H9 (cell line): ENCODE measurements at regions not wholly inside any gene's neighbourhood (a gene's known extent, or its start where the extent isn't known, plus 50 kb on each side); places are given as distances from the start of the nearest gene placed in this dataset.

Experiments
- DNase-seq: peaks from one replicate; pipeline ENCODE4 v3.0.0-alpha.2; 2017
- H2AFZ ChIP-seq: one replicate; pipeline ENCODE4 v1.6.1; 2013; ENCODE audit warnings: mild to moderate bottlenecking, low read length, control low read depth, moderate library complexity
- H2AK5ac ChIP-seq: 2 replicates; pipeline ENCODE4 v1.6.1; 2013; ENCODE audit warnings: low read length, control low read depth, mixed read lengths; ENCODE audit not compliant: insufficient read length
- H2BK120ac ChIP-seq: one replicate; pipeline ENCODE4 v1.6.1; 2013; ENCODE audit warnings: low read depth, mild to moderate bottlenecking, low read length, control low read depth, inconsistent platforms; ENCODE audit not compliant: poor library complexity, severe bottlenecking
- H2BK12ac ChIP-seq: 2 replicates; pipeline ENCODE4 v1.6.1; 2013; ENCODE audit warnings: low read length, control low read depth, mixed read lengths, low read depth; ENCODE audit not compliant: insufficient read length
- H2BK15ac ChIP-seq: 2 replicates; pipeline ENCODE4 v1.6.1; 2013; ENCODE audit warnings: low read depth, low read length, control low read depth
- H2BK20ac ChIP-seq: one replicate; pipeline ENCODE4 v1.6.1; 2013; ENCODE audit warnings: low read depth, mild to moderate bottlenecking, low read length, control low read depth, inconsistent platforms; ENCODE audit not compliant: poor library complexity, severe bottlenecking
- H2BK5ac ChIP-seq: 2 replicates; pipeline ENCODE4 v1.6.1; 2013; ENCODE audit warnings: low read length, control low read depth, mixed read lengths; ENCODE audit not compliant: insufficient read length
- H3K14ac ChIP-seq: 2 replicates; pipeline ENCODE4 v1.6.1; 2013; ENCODE audit warnings: low read length, control low read depth; ENCODE audit not compliant: insufficient read depth
- H3K18ac ChIP-seq: 2 replicates; pipeline ENCODE4 v1.6.1; 2013; ENCODE audit warnings: low read depth, mild to moderate bottlenecking, mixed read lengths, low read length, control low read depth; ENCODE audit not compliant: insufficient read length
- H3K23ac ChIP-seq: 2 replicates; pipeline ENCODE4 v1.6.1; 2013; ENCODE audit warnings: low read length, control low read depth, mixed read lengths, low read depth; ENCODE audit not compliant: insufficient read length
- H3K23me2 ChIP-seq: 2 replicates; pipeline ENCODE4 v1.6.1; 2013; ENCODE audit warnings: low read depth, mild to moderate bottlenecking, mixed read lengths, low read length, control low read depth; ENCODE audit not compliant: insufficient read length, poor library complexity, severe bottlenecking
- H3K27ac ChIP-seq: 2 replicates; pipeline ENCODE4 v1.5.1; 2013; ENCODE audit warnings: low read length, control low read depth, mixed read lengths, low read depth; ENCODE audit not compliant: insufficient read length
- H3K27me3 ChIP-seq: 2 replicates; pipeline ENCODE4 v1.6.1; 2013; ENCODE audit warnings: low read length, control low read depth, inconsistent platforms; ENCODE audit not compliant: insufficient read depth
- H3K4ac ChIP-seq: 2 replicates; pipeline ENCODE4 v1.6.1; 2013; ENCODE audit warnings: low read depth, mild to moderate bottlenecking, control low read depth, inconsistent platforms, low read length, moderate library complexity
- H3K4me1 ChIP-seq: 2 replicates; pipeline ENCODE4 v1.6.1; 2013; ENCODE audit warnings: low read length, control low read depth, inconsistent platforms; ENCODE audit not compliant: insufficient read depth
- H3K4me2 ChIP-seq: 2 replicates; pipeline ENCODE4 v1.6.1; 2013; ENCODE audit warnings: low read length, control low read depth, mixed read lengths; ENCODE audit not compliant: insufficient read length, insufficient read depth
- H3K56ac ChIP-seq: 2 replicates; pipeline ENCODE4 v1.6.1; 2013; ENCODE audit warnings: low read depth, mild to moderate bottlenecking, mixed read lengths, low read length, control low read depth; ENCODE audit not compliant: insufficient read length
- H3K79me1 ChIP-seq: 2 replicates; pipeline ENCODE4 v1.6.1; 2013; ENCODE audit warnings: low read depth, mild to moderate bottlenecking, moderate library complexity, low read length, control low read depth, inconsistent platforms; ENCODE audit not compliant: insufficient read depth, poor library complexity, severe bottlenecking
- H3K79me2 ChIP-seq: 2 replicates; pipeline ENCODE4 v1.6.1; 2013; ENCODE audit warnings: low read length, control low read depth, inconsistent platforms; ENCODE audit not compliant: insufficient read depth
- H3K9ac ChIP-seq: 2 replicates; pipeline ENCODE4 v1.6.1; 2013; ENCODE audit warnings: low read length, control low read depth, mixed read lengths; ENCODE audit not compliant: insufficient read length; ENCODE audit errors: extremely low read depth
- H3K9me3 ChIP-seq: one replicate; pipeline ENCODE4 v1.6.1; 2013; ENCODE audit warnings: low read depth, low read length, inconsistent platforms; ENCODE audit not compliant: control insufficient read depth
- H3T11ph ChIP-seq: one replicate; pipeline ENCODE4 v1.6.1; 2013; ENCODE audit warnings: mild to moderate bottlenecking, low read length, control low read depth, inconsistent platforms
- H4K20me1 ChIP-seq: one replicate; pipeline ENCODE4 v1.6.1; 2013; ENCODE audit not compliant: control insufficient read depth, insufficient read length, insufficient read depth
- H4K5ac ChIP-seq: 2 replicates; pipeline ENCODE4 v1.6.1; 2013; ENCODE audit warnings: low read depth, mild to moderate bottlenecking, mixed read lengths, low read length, control low read depth; ENCODE audit not compliant: insufficient read length
- H4K8ac ChIP-seq: replicated peaks from 2 replicates; pipeline ENCODE4 v1.6.1; 2013; ENCODE audit warnings: low read length, control low read depth, mixed read lengths, low read depth; ENCODE audit not compliant: insufficient read length
- H4K91ac ChIP-seq: 2 replicates; pipeline ENCODE4 v1.6.1; 2013; ENCODE audit warnings: low read depth, mild to moderate bottlenecking, moderate library complexity, mixed read lengths, low read length, control low read depth; ENCODE audit not compliant: insufficient read length
- H3K27ac Mint-ChIP-seq, 3 experiments: 2 replicates in 2 of 3; 3 replicates in 1 of 3; pipeline ENCODE4 v1.8.0; 2020 to 2021; ENCODE audit warnings: mixed read lengths in 3 of 3, mild to moderate bottlenecking in 1 of 3, moderate library complexity in 1 of 3
- H3K27me3 Mint-ChIP-seq: 2 replicates; pipeline ENCODE4 v1.8.0; 2021; ENCODE audit warnings: low read depth, mild to moderate bottlenecking, moderate library complexity, mixed read lengths
- H3K36me3 Mint-ChIP-seq, 3 experiments: 2 replicates in 2 of 3; 3 replicates in 1 of 3; pipeline ENCODE4 v1.8.0; 2020 to 2021; ENCODE audit warnings: low read depth in 3 of 3, mixed read lengths in 3 of 3; ENCODE audit not compliant: insufficient read depth in 1 of 3
- H3K4me1 Mint-ChIP-seq, 2 experiments: 2 replicates each; pipeline ENCODE4 v1.8.0; 2020; ENCODE audit warnings: mixed read lengths in 2 of 2
- H3K4me3 Mint-ChIP-seq, 2 experiments: 2 replicates in 1 of 2; 3 replicates in 1 of 2; pipeline ENCODE4 v1.8.0; 2020 to 2021; ENCODE audit warnings: mild to moderate bottlenecking in 2 of 2, mixed read lengths in 2 of 2, moderate library complexity in 1 of 2
- H3K9me3 Mint-ChIP-seq, 2 experiments: 2 replicates in 1 of 2; 3 replicates in 1 of 2; pipeline ENCODE4 v1.8.0; 2020; ENCODE audit warnings: mild to moderate bottlenecking in 2 of 2, mixed read lengths in 2 of 2, moderate library complexity in 1 of 2
- WGBS: extraction: QIAGEN DNeasy Blood & Tissue Kit; methylation state at CpG from one replicate; pipeline ENCODE4 v1.1.7; 2013; ENCODE audit warnings: missing lambda C conversion rate, low lambda C conversion rate, mixed read lengths; ENCODE audit not compliant: insufficient read length; ENCODE audit errors: extremely low coverage; 5-methylcytosine and 5-hydroxymethylcytosine counted together
- TF ChIP-seq, protein P1 (sequence below): fragments of 200-600 bp; sonication (generic); conservative IDR thresholded peaks from 3 replicates; pipeline ENCODE4 v1.8.0; 2021; ENCODE audit warnings: antibody characterized with exemption, mild to moderate bottlenecking

DNA sequence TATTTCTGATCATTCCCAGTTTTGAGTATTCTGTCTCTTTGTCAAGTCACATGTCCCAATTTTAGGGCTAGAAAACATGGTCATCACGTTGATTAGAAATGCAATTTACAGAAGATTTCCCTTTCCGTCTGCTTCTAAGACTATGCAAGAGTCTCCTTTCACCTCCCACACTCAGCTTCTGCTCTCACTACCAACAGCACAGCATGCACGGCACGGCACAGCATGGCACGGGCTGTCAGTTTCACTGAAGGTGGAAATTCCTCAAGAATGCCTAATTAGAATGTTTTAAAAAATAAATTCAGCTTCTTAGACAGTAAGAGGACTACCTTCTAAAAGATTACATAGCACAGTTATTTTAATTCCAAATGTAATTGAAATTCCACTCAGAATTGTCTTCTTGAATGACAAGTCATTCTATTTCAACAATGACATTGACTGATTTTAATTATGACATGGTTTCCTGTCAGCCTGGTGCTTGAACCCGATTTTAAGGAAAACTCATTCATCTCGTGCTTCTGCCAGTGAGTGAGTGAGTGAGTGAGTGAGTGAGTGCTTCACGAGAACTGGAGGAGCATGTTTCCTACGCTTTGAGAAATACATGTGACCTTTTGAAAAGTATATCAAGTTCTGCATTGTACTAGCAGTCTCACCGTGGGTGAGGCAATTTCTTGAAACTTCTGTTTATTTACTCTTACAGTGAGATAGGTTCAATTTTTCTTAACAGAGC lies 124.8 kb upstream of the SORBS2 start:
- no peak overlapping the region for H3K27ac ChIP-seq
- peaks cover 17 to 19% of the 10 kb centered on the region in 2 experiments for H3K4me1 Mint-ChIP-seq
- no peaks in the 10 kb centered on the region for H4K20me1 ChIP-seq
- H4K91ac ChIP-seq, result no peak overlapping the region
- no peaks in the 10 kb centered on the region; the same call in 1 of the 2 replicates for H3K4me1 ChIP-seq
- H4K8ac ChIP-seq, result no peak overlapping the region
- no peaks in the 10 kb centered on the region for H3K23me2 ChIP-seq
- no peak overlapping the region for H3K18ac ChIP-seq
- no peak overlapping the region for H4K5ac ChIP-seq
- H2BK15ac ChIP-seq, result no peak overlapping the region
- no peak overlapping the region for H3K14ac ChIP-seq
- no peaks in the 10 kb centered on the region for H3K79me2 ChIP-seq
- no peak overlapping the region for H2AK5ac ChIP-seq
- no peak overlapping the region for H3K4me2 ChIP-seq
- H3K4me3 Mint-ChIP-seq, result no peak overlapping the region
- H3K23ac ChIP-seq, result no peak overlapping the region
- H3K56ac ChIP-seq, result no peak overlapping the region
- H3K79me1 ChIP-seq, result no peaks in the 10 kb centered on the region
- no peak overlapping the region for H3T11ph ChIP-seq
- H3K4ac ChIP-seq, result no peak overlapping the region
- H3K9me3 Mint-ChIP-seq, result no peaks in the 10 kb centered on the region
- no peak overlapping the region for H3K27ac Mint-ChIP-seq
- no peak overlapping the region for H2AFZ ChIP-seq
- H3K36me3 Mint-ChIP-seq, result no peaks in the 10 kb centered on the region
- no peak for DNase-seq
- H2BK20ac ChIP-seq, result no peak overlapping the region
- no peak overlapping the region for H2BK12ac ChIP-seq
- H2BK120ac ChIP-seq, result no peak overlapping the region
- H3K9me3 ChIP-seq, result no peaks in the 10 kb centered on the region
- WGBS, result no CpG with 5 or more reads among the region's 10 CpGs
- H2BK5ac ChIP-seq, result no peak overlapping the region
- H3K27me3 Mint-ChIP-seq, result no peaks in the 10 kb centered on the region
- H3K27me3 ChIP-seq, result no peaks in the 10 kb centered on the region
- no peak overlapping the region for H3K9ac ChIP-seq
- TF ChIP-seq, protein P1, sequence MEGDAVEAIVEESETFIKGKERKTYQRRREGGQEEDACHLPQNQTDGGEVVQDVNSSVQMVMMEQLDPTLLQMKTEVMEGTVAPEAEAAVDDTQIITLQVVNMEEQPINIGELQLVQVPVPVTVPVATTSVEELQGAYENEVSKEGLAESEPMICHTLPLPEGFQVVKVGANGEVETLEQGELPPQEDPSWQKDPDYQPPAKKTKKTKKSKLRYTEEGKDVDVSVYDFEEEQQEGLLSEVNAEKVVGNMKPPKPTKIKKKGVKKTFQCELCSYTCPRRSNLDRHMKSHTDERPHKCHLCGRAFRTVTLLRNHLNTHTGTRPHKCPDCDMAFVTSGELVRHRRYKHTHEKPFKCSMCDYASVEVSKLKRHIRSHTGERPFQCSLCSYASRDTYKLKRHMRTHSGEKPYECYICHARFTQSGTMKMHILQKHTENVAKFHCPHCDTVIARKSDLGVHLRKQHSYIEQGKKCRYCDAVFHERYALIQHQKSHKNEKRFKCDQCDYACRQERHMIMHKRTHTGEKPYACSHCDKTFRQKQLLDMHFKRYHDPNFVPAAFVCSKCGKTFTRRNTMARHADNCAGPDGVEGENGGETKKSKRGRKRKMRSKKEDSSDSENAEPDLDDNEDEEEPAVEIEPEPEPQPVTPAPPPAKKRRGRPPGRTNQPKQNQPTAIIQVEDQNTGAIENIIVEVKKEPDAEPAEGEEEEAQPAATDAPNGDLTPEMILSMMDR, result no peak
